ENCODE measurements at regions not wholly inside any gene's neighbourhood (a gene's known extent, or its start where the extent isn't known, plus 50 kb on each side); places are given as distances from the start of the nearest gene placed in this dataset.

- H3K27ac ChIP-seq (ENCODE audit: low read length) = no peak overlapping the region
- ATAC-seq (peak; percentile 85 to 95), DNase-seq (no peak)
- no peak overlapping the region for H3K4me3 ChIP-seq (ENCODE audit: low read length)
- H3K4me1 ChIP-seq (ENCODE audit: control insufficient read depth, insufficient read depth, low read length) = peaks cover 3% of the 10 kb centered on the region
- H3K9me3 ChIP-seq (ENCODE audit: control insufficient read depth, low read length) = no peaks in the 10 kb centered on the region
- no peaks in the 10 kb centered on the region for H3K27me3 ChIP-seq (ENCODE audit: control insufficient read depth, insufficient read depth)
- intact Hi-C loops (cut with DNase I) = no loop called here
- WGBS = 53% methylated on average over 1 of the region's 1 CpG
Observed at GRCh38 chr5:158414780-158415179, 555.8 kb upstream of the CLINT1 start.

GRCh38 chr5:158414333-158414762, 555.4 kb upstream of the CLINT1 start:
- Histone ChIP-seq H3K27me3 (ENCODE audit: control insufficient read depth, insufficient read depth) (no peaks in the 10 kb centered on the region), H3K9me3 (ENCODE audit: control insufficient read depth, low read length) (no peaks in the 10 kb centered on the region), H3K4me1 (ENCODE audit: control insufficient read depth, insufficient read depth, low read length) (peaks cover 3% of the 10 kb centered on the region), H3K27ac (ENCODE audit: low read length) (no peak overlapping the region), H3K4me3 (ENCODE audit: low read length) (no peak overlapping the region)
- intact Hi-C loops (cut with DNase I) = no loop called here
- ATAC-seq (peak; percentile 57 to 60), DNase-seq (no peak)
- 63% methylated on average over 3 of the region's 3 CpGs for WGBS

- H3K4me1 ChIP-seq (ENCODE audit: control insufficient read depth, insufficient read depth, low read length) = peaks cover 3% of the 10 kb centered on the region
- intact Hi-C loops (cut with DNase I) = no loop called here
- ATAC-seq (no peak), DNase-seq (no peak)
- 85% methylated on average over 4 of the region's 4 CpGs for WGBS
- no peak overlapping the region for H3K27ac ChIP-seq (ENCODE audit: low read length)
- no peaks in the 10 kb centered on the region for H3K9me3 ChIP-seq (ENCODE audit: control insufficient read depth, low read length)
- no peak overlapping the region for H3K4me3 ChIP-seq (ENCODE audit: low read length)
- H3K27me3 ChIP-seq (ENCODE audit: control insufficient read depth, insufficient read depth) = no peaks in the 10 kb centered on the region
Observed at GRCh38 chr5:158413122-158413680, 554.3 kb upstream of the CLINT1 start.

- ATAC-seq (no peak), DNase-seq (no peak)
- intact Hi-C loops (cut with DNase I) = no loop called here
- Histone ChIP-seq H3K27me3 (ENCODE audit: control insufficient read depth, insufficient read depth) (no peaks in the 10 kb centered on the region), H3K4me3 (ENCODE audit: low read length) (no peak overlapping the region), H3K4me1 (ENCODE audit: control insufficient read depth, insufficient read depth, low read length) (peaks cover 3% of the 10 kb centered on the region), H3K9me3 (ENCODE audit: control insufficient read depth, low read length) (no peaks in the 10 kb centered on the region), H3K27ac (ENCODE audit: low read length) (no peak overlapping the region)
Observed at GRCh38 chr5:158410976-158411375, 552.0 kb upstream of the CLINT1 start.

- Histone ChIP-seq H3K4me3 (ENCODE audit: low read length) (no peak overlapping the region), H3K27ac (ENCODE audit: low read length) (no peak overlapping the region), H3K9me3 (ENCODE audit: control insufficient read depth, low read length) (no peaks in the 10 kb centered on the region), H3K4me1 (ENCODE audit: control insufficient read depth, insufficient read depth, low read length) (peaks cover 3% of the 10 kb centered on the region), H3K27me3 (ENCODE audit: control insufficient read depth, insufficient read depth) (no peaks in the 10 kb centered on the region)
- DNase-seq (no peak), ATAC-seq (no peak)
- intact Hi-C loops (cut with DNase I) = no loop called here
Observed at GRCh38 chr5:158409507-158409906, 550.6 kb upstream of the CLINT1 start.

GRCh38 chr5:158407824-158408195, 548.9 kb upstream of the CLINT1 start:
- H3K4me3 ChIP-seq (ENCODE audit: low read length) = no peak overlapping the region
- no peak for ATAC-seq
- H3K27ac ChIP-seq (ENCODE audit: low read length) = no peak overlapping the region
- intact Hi-C loops (cut with DNase I) = no loop called here
- no peaks in the 10 kb centered on the region for H3K9me3 ChIP-seq (ENCODE audit: control insufficient read depth, low read length)
- H3K4me1 ChIP-seq (ENCODE audit: control insufficient read depth, insufficient read depth, low read length) = no peaks in the 10 kb centered on the region
- no peaks in the 10 kb centered on the region for H3K27me3 ChIP-seq (ENCODE audit: control insufficient read depth, insufficient read depth)
- no peak for DNase-seq

GRCh38 chr5:158406884-158407823, 548.2 kb upstream of the CLINT1 start:
- ATAC-seq (no peak), DNase-seq (no peak)
- Histone ChIP-seq H3K9me3 (ENCODE audit: control insufficient read depth, low read length) (no peaks in the 10 kb centered on the region), H3K4me1 (ENCODE audit: control insufficient read depth, insufficient read depth, low read length) (no peaks in the 10 kb centered on the region), H3K27me3 (ENCODE audit: control insufficient read depth, insufficient read depth) (no peaks in the 10 kb centered on the region), H3K4me3 (ENCODE audit: low read length) (no peak overlapping the region), H3K27ac (ENCODE audit: low read length) (no peak overlapping the region)
- WGBS = 73% methylated on average over 4 of the region's 4 CpGs
- intact Hi-C loops (cut with DNase I) = no loop called here

- 70% methylated on average over 6 of the region's 6 CpGs for WGBS
- H3K4me1 ChIP-seq (ENCODE audit: control insufficient read depth, insufficient read depth, low read length) = no peaks in the 10 kb centered on the region
- intact Hi-C loops (cut with DNase I) = no loop called here
- H3K9me3 ChIP-seq (ENCODE audit: control insufficient read depth, low read length) = no peaks in the 10 kb centered on the region
- no peak overlapping the region for H3K27ac ChIP-seq (ENCODE audit: low read length)
- no peaks in the 10 kb centered on the region for H3K27me3 ChIP-seq (ENCODE audit: control insufficient read depth, insufficient read depth)
- H3K4me3 ChIP-seq (ENCODE audit: low read length) = no peak overlapping the region
- ATAC-seq (no peak), DNase-seq (no peak)
Observed at GRCh38 chr5:158398360-158399201, 539.6 kb upstream of the CLINT1 start.

- no peak for DNase-seq
- Histone ChIP-seq H3K27ac (ENCODE audit: low read length) (no peak overlapping the region), H3K4me3 (ENCODE audit: low read length) (no peak overlapping the region), H3K4me1 (ENCODE audit: control insufficient read depth, insufficient read depth, low read length) (no peaks in the 10 kb centered on the region), H3K27me3 (ENCODE audit: control insufficient read depth, insufficient read depth) (no peaks in the 10 kb centered on the region), H3K9me3 (ENCODE audit: control insufficient read depth, low read length) (no peaks in the 10 kb centered on the region)
- 84% methylated on average over 6 of the region's 6 CpGs for WGBS
- intact Hi-C loops (cut with DNase I) = no loop called here
- no peak for ATAC-seq
Observed at GRCh38 chr5:158397278-158397677, 538.3 kb upstream of the CLINT1 start.

- Histone ChIP-seq H3K4me3 (ENCODE audit: low read length) (no peak overlapping the region), H3K27ac (ENCODE audit: low read length) (no peak overlapping the region), H3K4me1 (ENCODE audit: control insufficient read depth, insufficient read depth, low read length) (no peaks in the 10 kb centered on the region), H3K27me3 (ENCODE audit: control insufficient read depth, insufficient read depth) (no peaks in the 10 kb centered on the region), H3K9me3 (ENCODE audit: control insufficient read depth, low read length) (no peaks in the 10 kb centered on the region)
- ATAC-seq (no peak), DNase-seq (no peak)
- intact Hi-C loops (cut with DNase I) = no loop called here
Observed at GRCh38 chr5:158394102-158394501, 535.2 kb upstream of the CLINT1 start.

- Histone ChIP-seq H3K4me3 (ENCODE audit: low read length) (no peak overlapping the region), H3K9me3 (ENCODE audit: control insufficient read depth, low read length) (no peaks in the 10 kb centered on the region), H3K27me3 (ENCODE audit: control insufficient read depth, insufficient read depth) (no peaks in the 10 kb centered on the region), H3K27ac (ENCODE audit: low read length) (no peak overlapping the region), H3K4me1 (ENCODE audit: control insufficient read depth, insufficient read depth, low read length) (no peaks in the 10 kb centered on the region)
- intact Hi-C loops (cut with DNase I) = no loop called here
- 57% methylated on average over 3 of the region's 3 CpGs for WGBS
- DNase-seq = no peak
- ATAC-seq = peak in 1 of 2 donors; percentile 28
Observed at GRCh38 chr5:158393457-158393856, 534.5 kb upstream of the CLINT1 start.
